Left lung (tissue), 4 donors: ENCODE measurements at regions not wholly inside any gene's neighbourhood (a gene's known extent, or its start where the extent isn't known, plus 50 kb on each side); places are given as distances from the start of the nearest gene placed in this dataset.

Experiments used
- ATAC-seq: fragments of 200-7000 bp; cut with Tn5 transposase; one replicate; pipeline ENCODE4 v1.9.1; 2020; ENCODE audit warnings: moderate library complexity
- DNase-seq, 4 donors: peaks; one replicate each; pipeline ENCODE4 v3.0.0-alpha.2; 2013 to 2020
- H3K27ac ChIP-seq, 2 donors: fragments of 200-600 bp; sonication (generic) in 1 of 2; one replicate each; pipeline versions ENCODE4 v1.5.0 to v1.8.0; 2020 to 2021
- H3K27me3 ChIP-seq, 2 donors: fragments of 200-600 bp; sonication (generic) in 1 of 2; one replicate each; pipeline versions ENCODE4 v1.5.0 to v1.8.0; 2020 to 2021
- H3K36me3 ChIP-seq, 2 donors: fragments of 200-600 bp; sonication (generic) in 1 of 2; one replicate each; pipeline versions ENCODE4 v1.5.0 to v1.8.0; 2020 to 2021
- H3K4me1 ChIP-seq, 2 donors: fragments of 200-600 bp; one replicate each; pipeline ENCODE4 v1.8.0; 2021
- H3K4me3 ChIP-seq, 2 donors: fragments of 200-600 bp; sonication (generic) in 1 of 2; one replicate each; pipeline versions ENCODE4 v1.5.0 to v1.8.0; 2020 to 2021; ENCODE audit warnings: mild to moderate bottlenecking in 1 of 2
- H3K9me3 ChIP-seq, 2 donors: fragments of 200-600 bp; sonication (generic) in 1 of 2; one replicate each; pipeline versions ENCODE4 v1.5.0 to v1.8.0; 2020 to 2021
- CTCF ChIP-seq, 2 donors: fragments of 200-600 bp; sonication (generic) in 1 of 2; IDR thresholded peaks; one replicate each; pipeline versions ENCODE4 v1.5.0 to v1.8.0; 2021; ENCODE audit warnings: antibody characterized with exemption in 2 of 2
- intact Hi-C, 2 donors: fragments of 100-400 bp; cut with DNase I; formaldehyde crosslinking; loops; one replicate each; pipeline versions ENCODE4 v1.11.2 to v1.14.2; 2022
- donor health status: DM: no; HTN: yes; CAD: no.
- donor health status: DM: no; HTN: no; CAD: no.

GRCh38 chr9:13603921-13604320 is 324.4 kb upstream of the MPDZ start:
- H3K36me3 ChIP-seq, result no peaks in the 10 kb centered on the region
- ATAC-seq, result no peak
- H3K27ac ChIP-seq, result no peak overlapping the region
- TF ChIP-seq CTCF (IDR thresholded peaks at IDR 0.05), result no peak
- no peaks in the 10 kb centered on the region for H3K9me3 ChIP-seq
- no peaks in the 10 kb centered on the region for H3K4me1 ChIP-seq
- no peaks in the 10 kb centered on the region for H3K27me3 ChIP-seq
- intact Hi-C loops, result no loop called here
- no peak overlapping the region for H3K4me3 ChIP-seq
- DNase-seq, result no peak

GRCh38 chr9:13598738-13599137 is 319.2 kb upstream of the MPDZ start:
- DNase-seq (no peak), ATAC-seq (no peak)
- Histone ChIP-seq H3K36me3 (no peaks in the 10 kb centered on the region), H3K27me3 (no peaks in the 10 kb centered on the region), H3K4me3 (no peak overlapping the region), H3K9me3 (no peaks in the 10 kb centered on the region), H3K4me1 (no peaks in the 10 kb centered on the region), H3K27ac (no peak overlapping the region)
- TF ChIP-seq CTCF (IDR thresholded peaks at IDR 0.05), result no peak
- intact Hi-C loops, result no loop called here

GRCh38 chr9:13597427-13597826 is 317.9 kb upstream of the MPDZ start:
- no peak for ATAC-seq
- H3K36me3 ChIP-seq, result no peaks in the 10 kb centered on the region
- H3K4me1 ChIP-seq, result no peaks in the 10 kb centered on the region
- H3K27ac ChIP-seq, result no peak overlapping the region
- H3K9me3 ChIP-seq, result no peaks in the 10 kb centered on the region
- TF ChIP-seq CTCF (IDR thresholded peaks at IDR 0.05), result no peak
- DNase-seq, result no peak
- intact Hi-C loops, result no loop called here
- no peak overlapping the region for H3K4me3 ChIP-seq
- no peaks in the 10 kb centered on the region for H3K27me3 ChIP-seq

DNA sequence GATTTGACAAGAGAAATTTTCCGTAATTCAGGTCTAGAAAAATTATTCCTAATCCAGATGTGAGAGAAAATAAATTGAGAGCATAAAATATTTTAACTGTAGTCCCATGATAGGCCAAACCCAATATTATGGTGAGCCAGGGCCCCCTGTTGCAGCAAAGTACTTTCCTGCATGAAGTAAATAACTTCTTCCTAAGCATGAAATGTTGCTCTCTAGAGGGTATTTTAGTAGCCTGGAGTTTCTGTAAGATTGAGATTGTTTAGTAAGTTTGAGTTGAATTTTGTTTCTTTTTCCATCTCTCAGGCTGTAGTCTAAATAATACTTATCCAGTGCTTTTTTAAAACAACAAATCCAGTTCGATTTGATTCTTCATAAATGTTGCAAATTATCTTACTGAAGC is 317.5 kb upstream of the MPDZ start:
- TF ChIP-seq CTCF (IDR thresholded peaks at IDR 0.05), result no peak
- Histone ChIP-seq H3K36me3 (no peaks in the 10 kb centered on the region), H3K9me3 (no peaks in the 10 kb centered on the region), H3K4me1 (no peaks in the 10 kb centered on the region), H3K27ac (no peak overlapping the region), H3K27me3 (no peaks in the 10 kb centered on the region), H3K4me3 (no peak overlapping the region)
- no peak for ATAC-seq
- DNase-seq, result no peak
- intact Hi-C loops, result no loop called here

DNA sequence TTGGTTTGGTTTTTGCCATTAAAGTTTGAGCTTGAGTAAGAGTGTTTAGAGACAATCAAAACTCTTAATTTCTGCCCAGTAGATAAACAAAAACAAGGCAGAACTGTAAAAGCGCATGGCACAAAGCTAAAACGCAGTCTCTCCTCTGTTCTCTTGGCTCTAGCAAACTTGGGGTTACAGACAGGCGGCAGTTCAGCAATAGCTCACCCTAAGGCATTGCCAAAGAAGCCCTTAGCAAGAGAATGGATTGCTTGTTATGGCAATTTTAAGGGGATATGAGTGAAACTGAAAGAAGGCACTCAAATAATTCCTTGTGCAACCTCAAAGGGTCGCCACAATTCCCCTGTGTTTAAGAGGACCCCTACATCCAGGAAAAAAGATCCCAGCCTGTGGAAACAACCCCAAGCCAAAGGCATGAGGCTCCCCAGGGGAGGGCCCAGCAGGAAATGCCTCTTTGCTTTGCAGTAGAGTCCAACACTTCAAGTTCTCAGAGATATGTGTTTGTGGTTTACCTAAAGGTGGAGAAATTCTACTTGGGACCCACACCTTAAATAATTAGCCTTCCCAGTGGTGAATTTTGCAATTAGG is 317.0 kb upstream of the MPDZ start:
- no peak for DNase-seq
- Histone ChIP-seq H3K27ac (no peak overlapping the region), H3K4me3 (no peak overlapping the region), H3K4me1 (no peaks in the 10 kb centered on the region), H3K36me3 (no peaks in the 10 kb centered on the region), H3K27me3 (no peaks in the 10 kb centered on the region), H3K9me3 (no peaks in the 10 kb centered on the region)
- no peak for ATAC-seq
- intact Hi-C loops, result no loop called here
- TF ChIP-seq CTCF (IDR thresholded peaks at IDR 0.05), result no peak
